ENCODE measurements at regions not wholly inside any gene's neighbourhood (a gene's known extent, or its start where the extent isn't known, plus 50 kb on each side); places are given as distances from the start of the nearest gene placed in this dataset.

DNA sequence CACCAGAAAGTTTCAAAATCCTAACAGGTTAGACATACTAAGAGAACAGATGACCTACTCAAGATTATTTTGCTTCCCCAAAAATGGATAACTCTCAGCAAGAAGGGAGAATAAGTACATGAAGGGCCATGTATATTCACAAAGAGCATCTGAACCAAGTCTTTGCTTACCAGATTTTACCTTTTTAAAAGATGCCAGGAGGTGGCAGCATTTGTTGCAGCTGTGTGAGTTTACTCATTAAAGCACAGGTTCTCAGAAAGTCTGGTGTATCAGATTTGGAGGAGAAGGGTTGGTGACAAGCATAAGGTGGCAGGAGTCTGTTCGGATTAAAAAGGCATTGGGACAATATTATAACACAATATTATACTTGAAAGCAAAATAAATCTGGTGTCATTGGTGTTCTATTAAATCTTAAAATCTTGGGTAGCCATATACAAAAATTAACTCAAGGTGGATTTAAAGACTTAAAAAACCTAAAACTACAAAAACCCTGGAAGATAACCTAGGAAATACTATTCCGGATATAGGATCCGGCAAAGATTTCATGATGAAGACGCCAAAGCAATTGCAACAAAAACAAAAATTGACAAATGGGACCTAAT is 51.3 kb upstream of the NFKB1 start:
- Histone ChIP-seq H2AK5ac (ENCODE audit: low read depth, low read length) (no peak overlapping the region), H3K56ac (ENCODE audit: extremely low read depth, insufficient read depth, low read length) (no peak overlapping the region), H3K4ac (ENCODE audit: low read depth, low read length) (no peak overlapping the region), H2AFZ (replicated peaks; ENCODE audit: low read length, poor library complexity) (no peak overlapping the region), H2BK15ac (ENCODE audit: low read depth, low read length) (no peak overlapping the region), H3K4me1 (ENCODE audit: control insufficient read depth, insufficient read depth, low read length) (no peaks in the 10 kb centered on the region), H2BK5ac (ENCODE audit: low read depth, low read length, poor library complexity, severe bottlenecking) (no peak overlapping the region), H2BK20ac (ENCODE audit: low read depth, low read length) (no peak overlapping the region), H3K9ac (ENCODE audit: low read depth, low read length) (no peak overlapping the region), H3K9me1 (ENCODE audit: insufficient read depth, low read length) (no peaks in the 10 kb centered on the region), H2AK9ac (replicated peaks; ENCODE audit: low read depth, low read length, poor library complexity) (no peak overlapping the region), H3K18ac (ENCODE audit: low read depth, low read length) (no peak overlapping the region), H2BK120ac (ENCODE audit: low read depth, low read length) (no peak overlapping the region), H3K14ac (replicated peaks; ENCODE audit: low read depth, low read length) (no peak overlapping the region), H3K79me1 (ENCODE audit: low read depth in 1 of 2, low read length in 2 of 2) (no peaks in the 10 kb centered on the region), H3K36me3 (ENCODE audit: control insufficient read depth, insufficient read depth, low read length) (no peaks in the 10 kb centered on the region), H3K4me2 (ENCODE audit: low read depth, low read length) (no peak overlapping the region), H4K20me1 (ENCODE audit: insufficient read depth, low read length) (no peaks in the 10 kb centered on the region), H3K23ac (ENCODE audit: low read depth, low read length) (no peak overlapping the region), H4K91ac (ENCODE audit: insufficient read depth, low read depth, low read length) (no peak overlapping the region), H4K8ac (ENCODE audit: low read depth in 2 of 2, low read length in 2 of 2) (no peak overlapping the region), H3K9me3 (ENCODE audit: control insufficient read depth, insufficient read depth, low read length) (no peaks in the 10 kb centered on the region), H3K27ac (ENCODE audit: insufficient read depth, low read length) (no peak overlapping the region), H3K27me3 (ENCODE audit: control insufficient read depth, insufficient read depth, low read length) (no peaks in the 10 kb centered on the region), H4K5ac (ENCODE audit: low read depth, low read length) (no peak overlapping the region), H3K4me3 (ENCODE audit: insufficient read depth, low read depth, low read length) (no peak overlapping the region)
- no TSS peak for BruUV-seq (replicated peaks)
- TF ChIP-seq RAD21 (IDR thresholded peaks at IDR 0.05; ENCODE audit: low read length) (peak; percentile 82), SMC3 (IDR thresholded peaks at IDR 0.05; ENCODE audit: low read depth, low read length) (peak; percentile 78), MXI1 (IDR thresholded peaks at IDR 0.05; ENCODE audit: borderline replicate concordance, low read depth, low read length) (no peak)
- TF ChIP-seq, protein P1, sequence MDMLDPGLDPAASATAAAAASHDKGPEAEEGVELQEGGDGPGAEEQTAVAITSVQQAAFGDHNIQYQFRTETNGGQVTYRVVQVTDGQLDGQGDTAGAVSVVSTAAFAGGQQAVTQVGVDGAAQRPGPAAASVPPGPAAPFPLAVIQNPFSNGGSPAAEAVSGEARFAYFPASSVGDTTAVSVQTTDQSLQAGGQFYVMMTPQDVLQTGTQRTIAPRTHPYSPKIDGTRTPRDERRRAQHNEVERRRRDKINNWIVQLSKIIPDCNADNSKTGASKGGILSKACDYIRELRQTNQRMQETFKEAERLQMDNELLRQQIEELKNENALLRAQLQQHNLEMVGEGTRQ (IDR thresholded peaks at IDR 0.05; ENCODE audit: low read depth, low read length), result no peak
- TF ChIP-seq, protein P2, sequence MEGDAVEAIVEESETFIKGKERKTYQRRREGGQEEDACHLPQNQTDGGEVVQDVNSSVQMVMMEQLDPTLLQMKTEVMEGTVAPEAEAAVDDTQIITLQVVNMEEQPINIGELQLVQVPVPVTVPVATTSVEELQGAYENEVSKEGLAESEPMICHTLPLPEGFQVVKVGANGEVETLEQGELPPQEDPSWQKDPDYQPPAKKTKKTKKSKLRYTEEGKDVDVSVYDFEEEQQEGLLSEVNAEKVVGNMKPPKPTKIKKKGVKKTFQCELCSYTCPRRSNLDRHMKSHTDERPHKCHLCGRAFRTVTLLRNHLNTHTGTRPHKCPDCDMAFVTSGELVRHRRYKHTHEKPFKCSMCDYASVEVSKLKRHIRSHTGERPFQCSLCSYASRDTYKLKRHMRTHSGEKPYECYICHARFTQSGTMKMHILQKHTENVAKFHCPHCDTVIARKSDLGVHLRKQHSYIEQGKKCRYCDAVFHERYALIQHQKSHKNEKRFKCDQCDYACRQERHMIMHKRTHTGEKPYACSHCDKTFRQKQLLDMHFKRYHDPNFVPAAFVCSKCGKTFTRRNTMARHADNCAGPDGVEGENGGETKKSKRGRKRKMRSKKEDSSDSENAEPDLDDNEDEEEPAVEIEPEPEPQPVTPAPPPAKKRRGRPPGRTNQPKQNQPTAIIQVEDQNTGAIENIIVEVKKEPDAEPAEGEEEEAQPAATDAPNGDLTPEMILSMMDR (conservative IDR thresholded peaks at IDR 0.05; ENCODE audit: low read depth, low read length), result peak; percentile 70
- ChIA-PET POLR2A (ENCODE audit: unreplicated experiment) (no interaction called here), CTCF (no interaction called here)
- dilution Hi-C loops (cut with HindIII; ENCODE audit: low sequenced_read_pairs, unreplicated experiment), result no loop called here
- ATAC-seq (ENCODE audit: low read depth) (peak; percentile 68), DNase-seq (peak; percentile 64)
- intact Hi-C loops (cut with micrococcal nuclease), result loop anchor here (1.0 to 5.0 kb wide), 6 partner anchors 52 to 649 kb away; partner anchors contain the start of genes BDH2 and NFKB1
- 80% methylated on average over 1 of the region's 4 CpGs; no CpG with 5 or more reads in 1 of the 2 experiments for WGBS, 2 experiments (ENCODE audit: extremely low coverage in 2 of 2, insufficient read length in 1 of 2)
- in situ Hi-C loops (cut with MboI; ENCODE audit: low sequenced_read_pairs), result loop anchor here (5.0 to 10.0 kb wide), 3 partner anchors 155 to 645 kb away; partner anchors contain the start of genes BDH2 and SLC9B1

Data from IMR-90 (cell line).